Activated naive CD4-positive, alpha-beta T cell treated with anti-CD3 and anti-CD28 coated beads, Interleukin-2, amount 50 U/mL, for 24 hours (primary cell): ENCODE measurements at regions not wholly inside any gene's neighbourhood (a gene's known extent, or its start where the extent isn't known, plus 50 kb on each side); places are given as distances from the start of the nearest gene placed in this dataset.

Source experiments
- H3K27ac Mint-ChIP-seq: one replicate; pipeline ENCODE4 v1.8.0; 2021; ENCODE audit warnings: mild to moderate bottlenecking, mixed read lengths
- H3K27me3 Mint-ChIP-seq: one replicate; pipeline ENCODE4 v1.8.0; 2021; ENCODE audit warnings: mixed read lengths
- H3K36me3 Mint-ChIP-seq: one replicate; pipeline ENCODE4 v1.8.0; 2021; ENCODE audit warnings: mixed read lengths
- H3K4me1 Mint-ChIP-seq: one replicate; pipeline ENCODE4 v1.8.0; 2021; ENCODE audit warnings: mixed read lengths
- H3K4me3 Mint-ChIP-seq: one replicate; pipeline ENCODE4 v1.8.0; 2021; ENCODE audit warnings: mild to moderate bottlenecking, mixed read lengths
- H3K9me3 Mint-ChIP-seq: one replicate; pipeline ENCODE4 v1.8.0; 2021; ENCODE audit warnings: mixed read lengths

DNA sequence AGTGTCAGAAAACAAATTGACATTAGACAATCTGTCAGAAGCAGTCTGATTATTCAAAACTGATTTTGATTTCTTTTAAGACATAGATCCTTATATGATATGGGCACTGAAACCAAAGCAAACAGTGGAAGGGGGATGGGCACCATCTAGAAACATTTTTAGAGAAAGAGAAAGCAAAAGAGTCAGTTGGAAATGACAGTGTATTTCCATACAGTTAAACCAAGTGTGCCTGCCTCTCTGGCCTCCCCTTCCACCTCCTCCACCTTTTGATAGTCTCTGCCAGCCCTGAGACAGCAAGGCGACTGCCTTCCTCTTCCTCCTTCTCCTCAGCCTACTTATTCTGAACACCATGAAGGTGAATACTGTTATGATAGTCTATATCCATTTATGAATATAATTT is 949.7 kb downstream of the AMY1C start:
- Mint-ChIP-seq H3K4me1 (no peaks in the 10 kb centered on the region), H3K27me3 (no peaks in the 10 kb centered on the region), H3K27ac (no peak overlapping the region), H3K36me3 (no peaks in the 10 kb centered on the region), H3K4me3 (no peak overlapping the region), H3K9me3 (peaks cover 13% of the 10 kb centered on the region)

- Mint-ChIP-seq H3K27me3 (no peaks in the 10 kb centered on the region), H3K4me3 (no peak overlapping the region), H3K27ac (peak overlapping the region; percentile 25)
Measured at GRCh38 chr1:104702731-104703130, 953.0 kb downstream of the AMY1C start.

GRCh38 chr1:104706631-104707147 is 957.0 kb downstream of the AMY1C start:
- H3K4me3 Mint-ChIP-seq, result no peak overlapping the region
- no peaks in the 10 kb centered on the region for H3K4me1 Mint-ChIP-seq
- no peaks in the 10 kb centered on the region for H3K27me3 Mint-ChIP-seq
- no peaks in the 10 kb centered on the region for H3K36me3 Mint-ChIP-seq
- no peak overlapping the region for H3K27ac Mint-ChIP-seq
- peaks cover 17% of the 10 kb centered on the region for H3K9me3 Mint-ChIP-seq

More at GRCh38 chr1:104702731-104703130, 953.0 kb downstream of the AMY1C start:
- Mint-ChIP-seq H3K4me1 (no peaks in the 10 kb centered on the region), H3K36me3 (no peaks in the 10 kb centered on the region), H3K9me3 (peaks cover 17% of the 10 kb centered on the region)

DNA sequence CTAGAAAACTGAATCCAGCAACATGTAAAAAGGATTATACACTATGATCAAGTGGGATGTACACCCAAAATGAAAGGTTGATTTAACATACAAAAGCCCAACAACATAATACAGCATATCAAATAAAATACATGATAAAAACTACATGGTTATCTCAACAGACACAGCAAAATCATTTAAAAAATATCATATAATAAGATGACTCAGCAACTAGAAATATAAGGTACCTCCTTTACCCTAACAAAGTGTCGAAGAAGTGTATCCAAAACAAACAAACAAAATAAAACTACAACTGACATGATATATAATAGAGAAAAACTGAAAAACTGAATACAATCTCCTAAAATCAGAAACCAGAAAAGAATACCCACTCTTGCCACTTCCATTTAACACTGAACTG is 969.1 kb downstream of the AMY1C start:
- no peaks in the 10 kb centered on the region for H3K27me3 Mint-ChIP-seq
- peaks cover 6% of the 10 kb centered on the region for H3K9me3 Mint-ChIP-seq
- no peak overlapping the region for H3K27ac Mint-ChIP-seq
- H3K36me3 Mint-ChIP-seq, result no peaks in the 10 kb centered on the region
- H3K4me1 Mint-ChIP-seq, result no peaks in the 10 kb centered on the region
- H3K4me3 Mint-ChIP-seq, result no peak overlapping the region

- Mint-ChIP-seq H3K27ac (no peak overlapping the region), H3K4me3 (no peak overlapping the region), H3K36me3 (no peaks in the 10 kb centered on the region), H3K4me1 (no peaks in the 10 kb centered on the region), H3K9me3 (peaks cover 22% of the 10 kb centered on the region), H3K27me3 (no peaks in the 10 kb centered on the region)
Measured at GRCh38 chr1:104720741-104721140, 971.0 kb downstream of the AMY1C start.

DNA sequence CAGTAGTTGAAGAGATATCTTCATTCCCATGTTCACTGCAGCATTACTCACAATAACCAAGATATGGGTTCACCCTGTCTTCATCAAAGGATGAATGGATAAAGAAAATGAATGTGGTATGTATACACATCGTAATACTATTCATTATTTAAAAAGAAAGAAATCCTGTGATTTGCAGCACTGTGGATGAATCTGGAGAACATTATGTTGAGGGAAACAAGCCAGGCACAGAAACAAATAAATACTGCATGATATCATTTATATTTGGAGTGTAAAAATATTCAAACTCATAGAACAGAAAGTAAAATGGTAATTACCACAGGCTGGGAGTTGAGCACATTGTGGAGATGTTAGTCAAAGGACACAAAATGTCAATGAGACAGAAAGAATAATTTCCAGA is 977.2 kb downstream of the AMY1C start:
- no peaks in the 10 kb centered on the region for H3K36me3 Mint-ChIP-seq
- no peak overlapping the region for H3K27ac Mint-ChIP-seq
- no peak overlapping the region for H3K4me3 Mint-ChIP-seq
- H3K4me1 Mint-ChIP-seq, result no peaks in the 10 kb centered on the region
- H3K9me3 Mint-ChIP-seq, result peaks cover 40% of the 10 kb centered on the region
- H3K27me3 Mint-ChIP-seq, result no peaks in the 10 kb centered on the region

DNA sequence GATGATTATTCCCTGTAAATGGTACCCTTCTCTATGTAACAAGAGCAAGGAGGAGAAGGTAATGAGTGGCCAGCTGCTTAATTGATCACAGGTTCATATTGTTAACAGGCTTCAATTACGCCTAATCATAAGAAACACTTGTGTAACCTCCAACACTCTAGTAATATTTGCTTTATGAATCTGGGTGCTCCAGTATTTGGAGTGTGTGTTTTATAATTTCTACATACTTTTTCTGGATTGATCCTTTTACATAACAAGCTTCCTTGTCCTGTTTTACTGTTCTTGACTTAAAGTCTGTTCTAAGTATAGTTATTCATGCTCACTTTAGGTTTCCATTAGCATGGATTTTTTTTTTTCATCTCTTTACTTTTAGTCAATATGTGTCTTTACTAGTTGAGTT is 984.2 kb downstream of the AMY1C start:
- Mint-ChIP-seq H3K27ac (no peak overlapping the region), H3K4me3 (no peak overlapping the region), H3K4me1 (no peaks in the 10 kb centered on the region), H3K36me3 (no peaks in the 10 kb centered on the region), H3K9me3 (peaks cover 18% of the 10 kb centered on the region), H3K27me3 (no peaks in the 10 kb centered on the region)

GRCh38 chr1:104745875-104746274 is 996.2 kb downstream of the AMY1C start:
- no peak overlapping the region for H3K4me3 Mint-ChIP-seq
- no peaks in the 10 kb centered on the region for H3K4me1 Mint-ChIP-seq
- peaks cover 6% of the 10 kb centered on the region for H3K9me3 Mint-ChIP-seq
- H3K36me3 Mint-ChIP-seq, result no peaks in the 10 kb centered on the region
- no peak overlapping the region for H3K27ac Mint-ChIP-seq
- no peaks in the 10 kb centered on the region for H3K27me3 Mint-ChIP-seq

GRCh38 chr1:104746994-104747393 is 997.3 kb downstream of the AMY1C start:
- H3K27me3 Mint-ChIP-seq, result no peaks in the 10 kb centered on the region
- H3K9me3 Mint-ChIP-seq, result peaks cover 6% of the 10 kb centered on the region
- no peak overlapping the region for H3K27ac Mint-ChIP-seq
- no peaks in the 10 kb centered on the region for H3K36me3 Mint-ChIP-seq
- no peaks in the 10 kb centered on the region for H3K4me1 Mint-ChIP-seq
- H3K4me3 Mint-ChIP-seq, result no peak overlapping the region

DNA sequence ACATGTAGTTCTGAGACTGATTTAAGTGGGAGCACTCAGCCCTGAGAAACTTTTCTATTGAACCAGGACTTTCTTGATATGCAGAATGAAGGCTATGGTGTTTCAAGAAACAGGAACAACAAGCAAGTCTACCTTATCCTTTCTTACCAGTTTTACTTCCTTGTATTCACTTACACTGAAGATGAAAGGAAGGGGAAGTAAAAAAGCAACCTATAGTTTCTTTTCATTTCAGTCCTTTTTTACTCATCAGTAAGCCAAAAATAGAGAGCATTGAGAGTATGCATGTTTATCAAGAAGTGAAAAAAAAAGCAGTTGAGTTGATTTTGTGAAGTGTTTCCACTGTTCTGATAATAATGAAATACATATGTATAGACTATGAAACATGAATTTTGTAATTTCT is 1010.3 kb downstream of the AMY1C start:
- no peak overlapping the region for H3K4me3 Mint-ChIP-seq

DNA sequence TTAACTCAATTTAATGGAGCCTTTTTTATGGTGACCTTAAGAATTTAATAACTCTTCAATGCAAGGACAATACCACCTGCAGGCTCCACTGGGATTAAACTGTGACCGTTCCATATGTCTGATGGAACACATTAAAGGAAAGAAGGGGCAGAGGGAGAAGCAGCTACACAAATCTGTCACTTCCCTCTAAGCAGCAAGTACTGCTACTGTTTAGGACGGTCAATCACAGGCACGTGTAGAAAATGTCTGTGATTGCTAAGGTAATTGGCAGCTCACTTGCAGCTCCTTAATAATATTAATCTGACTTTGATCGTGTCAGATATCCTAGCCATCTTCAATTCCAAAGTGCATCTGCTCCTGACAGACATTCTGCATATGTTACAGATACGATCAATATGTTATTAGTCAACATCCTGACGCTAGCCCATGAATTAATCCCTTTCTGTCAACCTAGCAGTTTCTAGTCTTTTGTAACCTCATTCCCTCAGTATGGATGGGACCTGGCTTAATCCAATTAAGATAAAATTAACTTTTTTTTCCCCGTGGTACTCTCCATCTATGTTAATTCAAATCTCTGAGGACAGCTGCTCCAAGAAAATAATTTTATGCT is 1012.4 kb downstream of the AMY1C start:
- no peak overlapping the region for H3K27ac Mint-ChIP-seq
- H3K4me3 Mint-ChIP-seq, result no peak overlapping the region
- H3K9me3 Mint-ChIP-seq, result no peaks in the 10 kb centered on the region
- H3K4me1 Mint-ChIP-seq, result no peaks in the 10 kb centered on the region
- no peaks in the 10 kb centered on the region for H3K36me3 Mint-ChIP-seq
- H3K27me3 Mint-ChIP-seq, result no peaks in the 10 kb centered on the region

More for the DNA sequence above, 1010.3 kb downstream of the AMY1C start:
- Mint-ChIP-seq H3K9me3 (no peaks in the 10 kb centered on the region), H3K27ac (no peak overlapping the region), H3K27me3 (no peaks in the 10 kb centered on the region), H3K36me3 (no peaks in the 10 kb centered on the region), H3K4me1 (no peaks in the 10 kb centered on the region)

GRCh38 chr1:104765085-104765484 is 1015.4 kb downstream of the AMY1C start:
- Mint-ChIP-seq H3K4me3 (no peak overlapping the region), H3K4me1 (no peaks in the 10 kb centered on the region), H3K27me3 (no peaks in the 10 kb centered on the region), H3K27ac (no peak overlapping the region), H3K36me3 (no peaks in the 10 kb centered on the region), H3K9me3 (no peaks in the 10 kb centered on the region)

DNA sequence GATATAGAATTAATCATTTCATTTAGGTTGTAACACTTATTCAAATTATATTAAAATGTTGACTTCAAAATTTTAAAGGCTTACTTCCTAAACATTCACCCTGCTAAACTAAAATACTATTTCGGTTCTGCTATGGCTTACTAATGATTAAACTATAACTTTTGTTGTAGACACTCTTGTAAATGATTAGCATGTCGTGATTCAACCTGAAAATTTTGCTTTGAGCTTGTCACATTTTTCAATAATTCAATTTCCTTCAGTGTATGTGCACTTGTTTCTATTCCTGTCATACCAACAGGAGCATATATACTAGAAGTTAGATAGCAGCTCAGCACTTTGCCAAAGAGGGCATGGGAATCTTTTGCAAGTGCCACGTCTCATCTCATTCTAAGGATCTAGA is 1018.8 kb downstream of the AMY1C start:
- Mint-ChIP-seq H3K4me1 (no peaks in the 10 kb centered on the region), H3K4me3 (no peak overlapping the region), H3K27me3 (no peaks in the 10 kb centered on the region), H3K9me3 (no peaks in the 10 kb centered on the region), H3K36me3 (no peaks in the 10 kb centered on the region), H3K27ac (no peak overlapping the region)

- H3K27ac Mint-ChIP-seq, result no peak overlapping the region
- H3K27me3 Mint-ChIP-seq, result no peaks in the 10 kb centered on the region
- H3K4me1 Mint-ChIP-seq, result no peaks in the 10 kb centered on the region
- H3K9me3 Mint-ChIP-seq, result no peaks in the 10 kb centered on the region
- no peaks in the 10 kb centered on the region for H3K36me3 Mint-ChIP-seq
- H3K4me3 Mint-ChIP-seq, result no peak overlapping the region
Measured at GRCh38 chr1:104780470-104781078, 1030.9 kb downstream of the AMY1C start.

DNA sequence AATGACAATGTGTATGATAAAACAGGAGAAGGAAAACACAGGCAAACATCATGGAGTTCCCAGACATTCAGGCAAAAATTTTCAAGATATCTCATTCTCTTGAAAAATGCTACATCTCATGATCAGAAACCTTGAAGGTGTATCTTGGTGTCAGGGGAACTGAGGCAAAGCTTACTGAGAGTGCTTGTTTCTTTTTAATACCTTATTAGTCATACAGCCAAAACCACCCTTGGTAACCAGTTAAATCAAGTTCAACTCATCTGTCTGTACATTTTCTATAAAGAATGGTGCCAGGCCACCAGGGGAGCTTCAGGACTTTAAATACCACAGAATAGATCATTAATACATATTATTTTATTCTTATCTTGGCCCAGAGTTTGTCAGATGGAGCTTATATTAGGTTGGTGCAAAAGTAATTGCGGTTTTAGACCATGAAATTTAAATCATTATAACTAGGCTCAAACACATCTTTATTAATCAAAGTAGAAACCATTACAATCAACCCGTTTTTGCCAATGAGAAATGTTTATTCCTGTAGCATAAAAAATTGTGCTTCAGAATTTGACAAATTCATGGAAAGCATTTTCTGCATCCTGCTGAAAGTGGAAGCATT is 1036.0 kb downstream of the AMY1C start:
- no peaks in the 10 kb centered on the region for H3K4me1 Mint-ChIP-seq
- H3K27ac Mint-ChIP-seq, result no peak overlapping the region
- H3K27me3 Mint-ChIP-seq, result no peaks in the 10 kb centered on the region
- no peaks in the 10 kb centered on the region for H3K9me3 Mint-ChIP-seq
- no peak overlapping the region for H3K4me3 Mint-ChIP-seq
- no peaks in the 10 kb centered on the region for H3K36me3 Mint-ChIP-seq

GRCh38 chr1:104787866-104788510 is 1038.3 kb downstream of the AMY1C start:
- no peaks in the 10 kb centered on the region for H3K27me3 Mint-ChIP-seq
- H3K36me3 Mint-ChIP-seq, result no peaks in the 10 kb centered on the region
- no peak overlapping the region for H3K4me3 Mint-ChIP-seq
- H3K27ac Mint-ChIP-seq, result no peak overlapping the region
- no peaks in the 10 kb centered on the region for H3K4me1 Mint-ChIP-seq
- H3K9me3 Mint-ChIP-seq, result no peaks in the 10 kb centered on the region
